Ectodermal cell (in vitro differentiated cells): ENCODE measurements at regions not wholly inside any gene's neighbourhood (a gene's known extent, or its start where the extent isn't known, plus 50 kb on each side); places are given as distances from the start of the nearest gene placed in this dataset.
"Not testable (repeated sequence)": the region's sequence is repeated elsewhere in the genome, so short reads cannot be mapped to it uniquely, and the experiment has no call there.

Source experiments
- H3K27ac ChIP-seq: 2 replicates; pipeline ENCODE4 v1.7.0; 2013; ENCODE audit warnings: mild to moderate bottlenecking, low read depth, low read length; ENCODE audit not compliant: insufficient read depth, poor library complexity, severe bottlenecking
- H3K27me3 ChIP-seq: 2 replicates; pipeline ENCODE4 v1.7.0; 2013; ENCODE audit warnings: mild to moderate bottlenecking, low read length; ENCODE audit not compliant: insufficient read depth, control insufficient read depth, poor library complexity, severe bottlenecking
- H3K36me3 ChIP-seq: one replicate; pipeline ENCODE4 v1.7.0; 2013; ENCODE audit warnings: low read length; ENCODE audit not compliant: control insufficient read depth, insufficient read depth
- H3K4me1 ChIP-seq: one replicate; pipeline ENCODE4 v1.7.0; 2013; ENCODE audit warnings: low read length; ENCODE audit not compliant: control insufficient read depth, insufficient read depth
- H3K4me3 ChIP-seq: 2 replicates; pipeline ENCODE4 v1.7.0; 2013; ENCODE audit warnings: low read depth, low read length, control low read depth; ENCODE audit not compliant: insufficient read depth
- H3K9me3 ChIP-seq: 2 replicates; pipeline ENCODE4 v1.7.0; 2013; ENCODE audit warnings: mild to moderate bottlenecking, low read length, moderate library complexity; ENCODE audit not compliant: control insufficient read depth
- WGBS, 2 experiments: methylation state at CpG; one replicate each; pipeline ENCODE4 v1.1.7; 2013; ENCODE audit warnings: missing lambda C conversion rate in 2 of 2; 5-methylcytosine and 5-hydroxymethylcytosine counted together

GRCh38 chr4:151574968-151575367 is 166.0 kb downstream of the FHIP1A start:
- Histone ChIP-seq H3K36me3 (no peaks in the 10 kb centered on the region), H3K4me3 (no peak overlapping the region), H3K27me3 (no peaks in the 10 kb centered on the region), H3K4me1 (no peaks in the 10 kb centered on the region), H3K9me3 (no peaks in the 10 kb centered on the region), H3K27ac (no peak overlapping the region)

GRCh38 chr4:151575646-151576045 is 166.7 kb downstream of the FHIP1A start:
- no peaks in the 10 kb centered on the region for H3K36me3 ChIP-seq
- WGBS, 2 experiments, result 91 to 96% methylated on average over 3 of the region's 3 CpGs

GRCh38 chr4:151576627-151577026 is 167.7 kb downstream of the FHIP1A start:
- no peaks in the 10 kb centered on the region for H3K36me3 ChIP-seq

More at GRCh38 chr4:151575646-151576045, 166.7 kb downstream of the FHIP1A start:
- Histone ChIP-seq H3K4me3 (no peak overlapping the region), H3K27me3 (no peaks in the 10 kb centered on the region), H3K4me1 (no peaks in the 10 kb centered on the region), H3K27ac (no peak overlapping the region), H3K9me3 (no peaks in the 10 kb centered on the region)

GRCh38 chr4:151581570-151581969 is 172.6 kb downstream of the FHIP1A start:
- no peaks in the 10 kb centered on the region for H3K4me1 ChIP-seq
- H3K9me3 ChIP-seq, result no peaks in the 10 kb centered on the region
- H3K36me3 ChIP-seq, result no peaks in the 10 kb centered on the region
- 91 to 94% methylated on average over 2 of the region's 2 CpGs for WGBS, 2 experiments
- no peaks in the 10 kb centered on the region for H3K27me3 ChIP-seq
- no peak overlapping the region for H3K4me3 ChIP-seq
- no peak overlapping the region for H3K27ac ChIP-seq

More at GRCh38 chr4:151576627-151577026, 167.7 kb downstream of the FHIP1A start:
- no peak overlapping the region for H3K4me3 ChIP-seq
- H3K27me3 ChIP-seq, result no peaks in the 10 kb centered on the region
- 87 to 94% methylated on average over 1 of the region's 1 CpG for WGBS, 2 experiments
- no peaks in the 10 kb centered on the region for H3K4me1 ChIP-seq
- H3K27ac ChIP-seq, result no peak overlapping the region
- no peaks in the 10 kb centered on the region for H3K9me3 ChIP-seq

GRCh38 chr4:151582098-151582497 is 173.1 kb downstream of the FHIP1A start:
- H3K36me3 ChIP-seq, result no peaks in the 10 kb centered on the region
- H3K4me1 ChIP-seq, result no peaks in the 10 kb centered on the region
- H3K9me3 ChIP-seq, result no peaks in the 10 kb centered on the region
- H3K27ac ChIP-seq, result no peak overlapping the region
- no peak overlapping the region for H3K4me3 ChIP-seq
- no peaks in the 10 kb centered on the region for H3K27me3 ChIP-seq
- WGBS, 2 experiments, result 97 to 100% methylated on average over 1 to 4 of the region's 4 CpGs

GRCh38 chr4:151583157-151583914 is 174.4 kb downstream of the FHIP1A start:
- no peaks in the 10 kb centered on the region for H3K9me3 ChIP-seq
- no peaks in the 10 kb centered on the region for H3K36me3 ChIP-seq
- no peaks in the 10 kb centered on the region for H3K4me1 ChIP-seq
- no peak overlapping the region for H3K27ac ChIP-seq
- H3K4me3 ChIP-seq, result no peak overlapping the region
- no peaks in the 10 kb centered on the region for H3K27me3 ChIP-seq
- WGBS, 2 experiments, result 77 to 87% methylated on average over 3 to 4 of the region's 4 CpGs

- Histone ChIP-seq H3K4me1 (no peaks in the 10 kb centered on the region), H3K27ac (no peak overlapping the region), H3K36me3 (no peaks in the 10 kb centered on the region), H3K9me3 (no peaks in the 10 kb centered on the region), H3K27me3 (no peaks in the 10 kb centered on the region), H3K4me3 (no peak overlapping the region)
Observed at GRCh38 chr4:151584101-151584500, 175.1 kb downstream of the FHIP1A start.

GRCh38 chr4:151595629-151596028 is 165.2 kb downstream of the GATB start:
- H3K27ac ChIP-seq, H3K4me3 ChIP-seq, H3K27me3 ChIP-seq, H3K4me1 ChIP-seq, H3K36me3 ChIP-seq, H3K9me3 ChIP-seq: not testable (repeated sequence)
- 82 to 94% methylated on average over 1 of the region's 1 CpG for WGBS, 2 experiments

GRCh38 chr4:151597691-151598090 is 163.1 kb downstream of the GATB start:
- H3K27ac ChIP-seq, H3K4me3 ChIP-seq, H3K36me3 ChIP-seq, H3K4me1 ChIP-seq, H3K9me3 ChIP-seq, H3K27me3 ChIP-seq: not testable (repeated sequence)
- 89 to 92% methylated on average over 8 of the region's 8 CpGs for WGBS, 2 experiments

GRCh38 chr4:151599863-151600262 is 160.9 kb downstream of the GATB start:
- Histone ChIP-seq H3K36me3 (no peaks in the 10 kb centered on the region), H3K27me3 (no peaks in the 10 kb centered on the region)
- WGBS, 2 experiments, result 93 to 94% methylated on average over 2 of the region's 2 CpGs

GRCh38 chr4:151600432-151600831 is 160.4 kb downstream of the GATB start:
- Histone ChIP-seq H3K36me3 (no peaks in the 10 kb centered on the region), H3K4me1 (no peaks in the 10 kb centered on the region), H3K4me3 (no peak overlapping the region), H3K9me3 (no peaks in the 10 kb centered on the region), H3K27me3 (no peaks in the 10 kb centered on the region), H3K27ac (no peak overlapping the region)
- 87 to 93% methylated on average over 3 of the region's 3 CpGs for WGBS, 2 experiments

More at GRCh38 chr4:151599863-151600262, 160.9 kb downstream of the GATB start:
- H3K9me3 ChIP-seq, result no peaks in the 10 kb centered on the region
- no peak overlapping the region for H3K27ac ChIP-seq
- H3K4me1 ChIP-seq, result no peaks in the 10 kb centered on the region
- H3K4me3 ChIP-seq, result no peak overlapping the region
